ENCODE measurements at regions not wholly inside any gene's neighbourhood (a gene's known extent, or its start where the extent isn't known, plus 50 kb on each side); places are given as distances from the start of the nearest gene placed in this dataset.
"Not testable (repeated sequence)": the region's sequence is repeated elsewhere in the genome, so short reads cannot be mapped to it uniquely, and the experiment has no call there.

DNA sequence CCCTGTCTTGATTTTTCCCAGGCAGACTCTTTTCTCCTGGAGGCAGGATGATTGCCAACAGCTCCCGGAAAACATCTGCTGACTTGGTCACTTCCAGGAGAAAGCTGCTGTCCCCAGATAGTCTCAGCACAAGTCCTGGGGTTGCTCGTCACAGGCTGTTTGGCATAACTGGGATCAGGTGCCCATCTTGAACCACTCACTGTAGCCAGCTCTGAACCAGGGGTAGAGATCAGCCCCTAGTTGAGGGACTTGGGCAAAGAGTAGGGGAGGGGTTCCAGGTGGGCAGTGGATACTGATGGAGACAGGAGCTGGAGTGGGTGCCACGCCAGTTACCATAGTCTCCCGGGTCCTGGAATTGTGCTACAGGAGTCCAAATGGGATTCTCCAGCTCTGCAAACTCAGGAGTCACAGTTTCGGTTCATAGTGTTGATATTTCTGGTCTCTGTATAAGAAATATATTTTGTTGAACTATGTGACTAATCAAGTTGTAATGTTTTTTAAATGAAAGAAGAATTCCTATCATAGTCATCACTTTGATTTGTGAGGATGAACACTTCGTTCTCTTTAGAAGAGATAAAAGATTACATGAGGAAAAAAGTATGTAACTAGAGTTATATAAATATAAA is 1154.5 kb downstream of the AACS start:
- DNase-seq: no peak

DNA sequence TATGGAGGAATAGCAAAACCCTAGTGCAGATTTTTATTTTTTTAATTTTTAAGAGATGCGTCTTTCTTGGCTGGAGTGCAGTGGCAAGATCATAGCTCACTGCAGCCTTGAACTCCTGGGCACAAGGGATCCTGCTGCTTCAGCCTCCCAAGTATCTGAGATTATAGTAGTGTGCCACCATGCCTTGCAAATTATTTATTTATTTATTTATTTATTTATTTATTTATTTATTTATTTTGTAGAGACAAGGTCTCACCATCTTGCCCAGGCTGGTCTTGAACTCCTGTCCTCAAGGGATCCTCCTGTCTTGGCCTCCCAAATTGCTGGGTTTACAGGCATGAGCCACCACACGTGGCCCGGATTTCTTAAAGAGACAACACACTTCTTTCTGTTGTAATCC is 1158.8 kb downstream of the AACS start:
- no peak for DNase-seq

DNA sequence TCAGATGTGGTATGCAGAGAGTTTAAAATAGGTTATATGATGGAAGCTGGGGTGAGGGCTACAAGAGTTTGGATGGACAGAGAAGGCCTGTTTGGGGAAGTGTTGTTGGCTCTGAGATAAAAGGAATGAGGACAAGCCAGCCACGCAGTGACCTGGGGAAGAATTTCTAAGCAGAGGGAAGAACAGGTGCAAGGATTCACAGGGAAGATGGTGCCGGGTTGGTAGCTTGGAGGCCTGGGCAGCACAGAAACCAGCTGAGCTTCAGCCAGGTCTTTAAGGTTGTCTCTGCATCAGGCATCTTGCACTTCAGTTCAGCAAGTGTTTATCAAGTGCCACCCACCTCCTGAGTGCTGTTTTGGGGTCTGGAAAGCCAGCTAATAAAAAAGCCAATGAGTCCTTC is 1163.7 kb downstream of the AACS start:
- DNase-seq: no peak

DNA sequence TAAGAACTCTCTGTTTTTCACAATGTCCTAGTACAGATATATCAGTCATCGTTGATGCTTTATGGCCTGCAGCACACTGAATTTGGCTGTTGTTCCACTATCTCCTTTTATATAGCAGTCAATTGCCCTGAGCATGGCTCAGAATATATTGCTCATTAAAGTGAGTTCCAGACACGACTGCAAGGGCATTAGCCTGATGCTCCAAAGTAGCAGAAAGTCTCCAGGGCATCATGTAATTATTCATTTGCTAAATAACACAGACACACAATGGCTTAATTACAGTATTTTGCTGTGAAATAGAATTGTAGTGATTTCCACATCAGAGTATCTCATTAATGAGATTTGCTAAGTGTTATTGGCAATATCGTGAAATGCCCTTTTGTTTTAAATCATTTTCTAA is 1167.5 kb downstream of the AACS start:
- no peak for DNase-seq

DNA sequence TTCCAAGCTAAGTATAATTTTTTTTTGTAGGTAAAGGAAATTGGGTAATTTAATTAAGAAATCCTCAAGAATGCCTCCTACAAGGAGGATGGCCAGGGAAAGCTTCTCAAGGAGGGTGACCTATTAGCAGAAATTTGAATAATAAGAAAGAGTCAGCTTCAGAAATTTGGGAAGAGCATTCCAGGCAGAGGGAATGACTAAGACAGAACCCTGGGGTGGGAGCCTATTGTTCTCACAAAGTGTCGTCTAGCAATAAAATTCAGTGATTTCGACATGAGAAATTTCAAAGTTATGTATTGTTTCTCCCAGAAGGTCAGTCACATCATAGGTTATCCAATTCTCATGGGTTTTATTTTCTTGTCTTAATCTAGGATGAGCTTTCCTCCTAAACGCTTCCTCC is 1168.4 kb downstream of the AACS start:
- DNase-seq: no peak

DNA sequence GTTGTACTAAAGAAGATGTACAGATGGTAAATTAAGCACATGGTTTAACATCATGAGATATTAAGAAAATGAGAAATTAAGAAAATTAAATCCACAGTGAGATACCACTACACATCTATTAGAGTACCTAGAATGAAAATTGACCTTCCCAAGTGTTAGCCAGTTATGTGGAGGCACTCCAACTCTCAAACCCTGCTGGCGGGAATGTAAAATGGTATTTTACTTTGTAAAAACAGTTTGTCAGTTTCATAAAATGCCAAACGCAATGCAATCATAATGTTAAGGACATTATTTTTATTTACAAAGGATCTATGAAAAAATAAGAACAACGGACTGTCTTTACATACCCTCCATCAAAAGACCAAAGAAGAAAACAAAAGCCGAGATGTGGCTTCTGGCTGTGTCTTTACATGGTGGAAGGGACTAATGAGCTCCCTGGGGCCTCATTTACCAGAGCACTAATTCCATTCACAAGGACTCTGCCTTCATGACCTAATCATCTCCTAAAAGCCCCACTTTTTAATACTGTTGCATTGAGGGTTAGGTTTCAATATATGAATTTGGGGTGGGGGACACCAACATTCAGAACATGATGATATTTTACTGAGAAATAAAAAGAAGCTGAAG is 1178.7 kb downstream of the AACS start:
- DNase-seq: no peak

DNA sequence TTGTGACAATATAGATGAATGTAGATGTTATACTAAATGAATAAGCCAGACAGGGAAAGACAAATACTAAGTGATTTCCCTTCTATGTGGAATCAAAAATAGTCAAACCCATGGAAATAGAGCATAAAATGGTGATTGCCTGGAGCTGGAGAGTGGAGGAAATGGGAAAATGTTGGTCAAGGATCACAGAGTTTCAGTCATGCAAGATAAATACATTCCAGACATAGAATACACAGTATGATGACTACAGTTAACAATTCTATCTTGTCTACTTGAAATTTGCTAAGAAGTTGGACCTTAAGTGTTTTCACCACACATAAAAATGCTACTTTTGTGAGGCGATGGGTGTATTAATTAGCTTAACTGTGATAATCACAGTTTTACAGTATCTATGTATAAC is 1182.7 kb downstream of the AACS start:
- no peak for DNase-seq

DNA sequence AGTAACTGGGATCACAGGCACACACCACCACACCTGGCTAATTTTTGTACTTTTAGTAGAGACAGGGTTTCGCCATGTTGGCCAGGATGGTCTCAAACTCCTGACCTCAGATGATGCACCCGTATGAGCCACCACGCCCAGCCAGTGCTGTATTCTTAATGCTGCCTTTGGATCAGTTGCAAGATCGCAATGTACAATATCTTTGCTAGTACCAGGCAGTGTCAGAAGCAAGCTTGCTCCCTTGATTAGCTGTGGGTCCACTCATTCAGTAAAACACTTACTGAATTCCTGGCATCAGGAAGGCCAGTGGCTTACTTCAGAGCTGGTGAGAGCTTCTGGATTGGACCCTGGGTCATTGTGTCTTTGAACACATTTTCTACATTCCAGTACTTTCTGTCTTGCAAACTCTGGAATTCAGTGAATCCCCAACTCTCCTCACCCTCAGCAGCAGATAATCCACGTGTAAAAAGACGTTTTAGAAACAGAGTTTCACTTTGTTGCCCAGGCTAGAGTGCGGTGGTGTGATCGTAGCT is 1183.7 kb downstream of the AACS start:
- DNase-seq: no peak

DNA sequence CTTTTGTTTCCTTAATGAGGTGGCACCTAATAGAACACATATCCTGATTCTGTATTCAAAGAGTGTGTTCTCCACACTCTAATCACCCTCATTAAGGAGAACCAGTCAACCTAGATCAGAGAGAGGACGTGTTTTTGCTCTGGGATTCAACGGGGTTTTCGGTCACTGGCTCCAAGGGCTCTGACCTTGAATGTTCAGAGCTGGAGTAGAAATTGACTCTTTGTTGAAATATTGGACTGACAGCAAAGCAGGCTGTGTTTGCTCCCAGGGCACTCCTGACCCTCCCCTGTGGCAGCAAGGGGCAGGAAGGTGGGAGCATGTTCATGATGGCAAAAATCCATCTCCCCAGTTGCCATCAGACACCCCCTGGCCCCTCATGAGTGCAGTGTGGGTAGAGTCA is 1193.0 kb downstream of the AACS start:
- DNase-seq: no peak

DNA sequence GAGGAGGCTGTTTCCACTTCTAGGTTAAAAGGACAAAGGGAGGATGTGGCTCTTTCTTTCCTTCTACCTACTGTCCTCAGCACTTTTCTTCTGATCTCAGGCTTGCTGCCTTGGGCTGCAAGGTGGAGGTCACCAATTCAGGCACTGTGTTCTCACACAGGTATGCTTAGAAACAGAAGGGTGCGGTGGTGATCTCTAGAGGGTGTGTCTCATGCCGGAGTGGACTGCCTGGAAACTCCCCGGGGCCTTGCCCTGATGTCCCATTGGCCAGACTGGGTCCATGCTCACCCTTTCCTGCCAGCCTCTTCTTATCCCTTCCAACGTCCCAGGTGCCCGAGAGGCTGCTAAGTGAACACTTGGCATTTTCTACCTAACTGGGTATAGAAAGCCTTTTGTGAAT is 1197.6 kb downstream of the AACS start:
- no peak for DNase-seq

DNA sequence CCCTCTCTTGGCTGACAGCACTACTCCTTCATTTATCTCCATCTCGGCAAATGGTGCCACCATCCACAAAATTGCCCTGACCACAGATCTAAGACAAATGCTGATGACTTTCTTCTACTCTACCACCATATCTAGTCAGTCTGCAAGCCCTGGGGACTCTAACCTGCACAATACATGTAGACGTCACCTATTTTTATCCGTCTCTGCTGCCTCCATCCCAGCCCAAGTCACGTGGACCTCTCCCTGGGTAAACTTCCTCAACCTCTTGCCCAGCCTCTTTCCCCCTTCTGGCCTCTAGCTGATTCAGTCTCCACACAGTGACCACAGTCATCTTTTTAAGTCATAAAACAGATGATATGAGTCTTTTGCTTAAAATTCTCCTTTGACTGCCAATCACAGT is 1203.0 kb downstream of the AACS start:
- no peak for DNase-seq

DNA sequence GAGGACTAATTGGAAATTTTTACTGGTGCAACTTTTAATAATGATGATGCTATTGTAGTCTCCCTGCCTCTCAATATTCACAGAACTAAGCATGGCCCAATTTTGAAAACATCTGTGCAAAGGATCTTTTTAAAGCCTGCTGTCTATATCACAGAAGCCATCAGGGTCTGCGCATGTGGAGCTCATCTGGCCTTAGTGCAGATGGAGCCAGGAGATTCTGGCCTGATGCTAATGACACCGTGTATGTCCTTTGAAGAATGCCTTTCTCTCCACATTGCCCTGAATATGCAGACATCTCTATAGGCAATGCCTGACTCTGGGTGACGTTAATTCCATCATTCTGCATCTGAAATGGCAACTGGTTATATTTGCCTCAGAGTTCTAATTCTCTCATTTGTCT is 1205.9 kb downstream of the AACS start:
- no peak for DNase-seq

DNA sequence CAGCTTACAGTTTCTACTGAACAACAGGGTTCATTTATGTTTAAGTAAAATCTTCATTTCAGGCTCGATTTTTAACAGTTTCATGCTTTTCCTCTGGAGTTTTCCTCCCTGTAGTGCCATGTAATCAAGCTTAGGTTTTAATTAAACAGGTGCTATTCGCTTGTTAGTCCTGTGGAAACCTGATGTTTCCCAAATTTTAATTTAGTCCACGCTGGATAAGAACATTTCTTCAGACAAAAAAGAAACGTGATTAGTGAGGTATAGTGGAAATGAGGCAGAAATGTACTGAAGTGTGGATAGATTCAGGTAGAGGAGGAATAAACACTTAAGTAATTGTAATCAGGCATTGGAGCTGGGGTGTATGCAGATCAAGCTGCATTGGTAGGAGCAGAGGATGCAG is 1217.5 kb downstream of the AACS start:
- no peak for DNase-seq

DNA sequence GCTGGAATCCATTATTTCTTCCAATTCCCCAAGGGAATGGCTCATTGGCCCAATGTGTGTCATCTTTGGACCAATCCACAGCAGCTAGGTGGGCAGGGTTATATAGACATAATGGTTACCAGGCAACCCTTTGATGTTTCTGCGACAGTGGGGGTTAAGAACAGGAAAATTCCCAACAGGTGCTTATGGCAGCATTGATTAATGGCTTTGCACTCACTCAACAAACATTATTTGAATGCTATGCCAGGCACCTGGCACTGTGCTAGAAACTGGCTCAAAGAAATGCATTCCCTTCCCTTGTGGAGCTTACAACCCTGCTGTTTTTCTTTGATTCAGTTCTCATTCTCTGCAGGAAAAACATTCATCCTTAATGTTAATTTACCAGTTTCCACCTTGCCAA is 1221.0 kb downstream of the AACS start:
- DNase-seq: no peak

DNA sequence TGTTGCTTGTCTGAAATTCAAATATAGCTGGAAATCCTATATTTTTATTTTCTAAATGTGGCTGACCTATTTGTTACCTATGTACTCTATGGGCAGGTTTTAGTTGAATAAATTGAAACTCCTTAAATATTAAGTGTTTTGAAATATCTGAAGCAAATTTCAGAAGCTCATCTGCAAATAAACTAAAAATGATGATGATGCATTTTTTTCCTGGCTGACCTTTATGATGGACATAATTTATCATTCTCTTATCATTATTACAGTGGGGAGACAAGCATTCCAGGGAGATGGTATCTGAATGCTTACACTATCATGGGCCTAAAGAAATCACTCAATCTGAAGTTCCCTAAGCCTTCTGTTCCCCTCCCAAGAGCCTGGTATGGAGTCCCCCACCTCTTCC is 1225.2 kb downstream of the AACS start:
- no peak for DNase-seq

DNA sequence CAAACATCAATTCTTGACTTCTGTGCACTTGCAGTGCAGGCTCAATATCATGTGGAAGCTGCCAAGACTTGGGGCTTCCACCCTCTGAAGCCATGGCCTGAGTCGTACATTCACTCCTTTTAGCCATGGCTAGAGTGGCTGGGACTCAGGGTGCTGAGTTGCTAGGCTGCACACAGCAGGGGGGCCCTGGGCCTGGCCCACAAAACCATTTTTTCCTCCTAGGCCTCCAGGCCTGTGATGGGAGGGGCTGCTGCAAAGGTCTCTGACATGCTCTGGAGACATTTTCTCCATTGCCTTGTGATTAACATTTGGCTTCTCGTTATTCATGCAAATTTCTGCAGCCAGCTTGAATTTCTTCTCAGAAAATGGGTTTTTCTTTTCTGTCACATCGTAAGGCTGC is 1226.8 kb downstream of the AACS start:
- DNase-seq: not testable (repeated sequence)

DNA sequence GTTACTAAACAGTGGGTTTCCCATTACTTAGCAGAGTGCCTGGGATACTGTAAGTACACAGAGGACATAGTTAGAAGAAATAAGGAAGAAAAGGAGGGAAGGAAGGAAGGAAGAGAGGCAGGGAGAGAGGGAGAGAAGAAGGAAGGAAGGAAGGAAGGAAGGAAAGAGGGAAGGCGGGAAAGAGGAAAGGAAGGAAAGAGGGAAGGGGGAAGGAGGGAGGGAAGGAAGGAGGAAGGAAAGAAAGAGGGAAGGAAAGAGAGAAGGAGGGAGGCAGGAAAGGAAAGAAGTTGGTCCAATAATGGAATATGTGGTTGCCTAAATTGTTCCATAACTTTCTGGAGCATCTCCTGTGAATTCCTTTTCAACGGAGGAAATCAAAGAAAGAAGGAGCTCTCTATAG is 1230.4 kb downstream of the AACS start:
- no peak for DNase-seq

DNA sequence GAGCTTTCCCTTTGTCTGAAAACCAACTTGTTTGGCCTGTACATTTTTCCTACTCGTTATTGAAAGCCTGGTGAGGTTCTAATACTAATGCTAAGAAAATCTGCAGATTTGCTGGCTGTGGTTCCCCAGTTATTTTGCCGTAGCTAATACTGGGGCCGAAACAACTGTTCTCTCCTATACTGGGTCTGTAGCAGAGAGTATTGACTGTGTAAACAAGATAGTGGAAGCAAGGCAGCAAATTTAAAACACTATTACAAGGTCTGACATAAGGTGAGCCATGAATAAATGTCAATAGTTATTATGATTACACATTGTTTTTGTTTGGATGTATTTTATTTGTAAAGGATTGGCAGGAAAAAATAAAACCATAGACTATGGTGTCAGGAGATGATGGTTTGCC is 1244.0 kb downstream of the AACS start:
- no peak for DNase-seq

DNA sequence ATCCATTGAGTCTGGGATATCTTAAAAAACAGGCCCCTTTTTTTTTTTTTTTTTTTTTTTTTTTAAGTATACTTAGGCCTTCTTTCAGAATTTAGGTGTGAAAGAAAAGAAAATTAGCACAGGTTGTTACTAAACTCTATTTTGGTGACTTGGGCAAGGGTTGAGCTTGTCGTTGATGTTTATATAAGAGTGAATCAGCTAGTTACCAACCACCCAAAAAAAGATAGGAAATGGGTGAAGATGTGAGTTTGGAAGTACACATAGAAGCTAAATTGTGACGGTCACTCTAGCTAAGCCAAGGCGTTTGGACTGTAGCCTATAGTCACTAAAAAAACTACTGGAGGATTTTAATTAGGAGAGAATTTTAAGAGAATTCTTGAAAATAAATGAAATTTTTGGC is 1247.2 kb downstream of the AACS start:
- DNase-seq: no peak

DNA sequence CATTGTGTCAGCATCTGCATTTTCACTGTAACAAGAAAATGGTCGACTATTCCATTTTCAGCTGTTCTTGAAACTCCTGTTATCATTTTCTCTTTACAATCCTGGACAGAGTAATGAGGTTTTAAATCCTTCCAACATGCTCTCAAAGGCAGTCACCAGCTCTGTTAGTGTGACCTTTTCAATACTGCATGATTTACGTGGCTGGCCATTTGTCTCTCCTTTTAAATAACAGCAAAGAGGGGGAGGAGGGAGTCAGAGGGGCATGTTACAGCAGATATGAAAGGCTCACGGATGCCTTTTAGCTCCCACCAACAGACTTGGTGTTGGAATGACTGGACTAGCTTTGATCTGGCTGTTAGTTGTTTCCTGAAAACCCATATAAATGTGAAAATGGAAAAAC is 1251.2 kb downstream of the AACS start:
- no peak for DNase-seq

DNA sequence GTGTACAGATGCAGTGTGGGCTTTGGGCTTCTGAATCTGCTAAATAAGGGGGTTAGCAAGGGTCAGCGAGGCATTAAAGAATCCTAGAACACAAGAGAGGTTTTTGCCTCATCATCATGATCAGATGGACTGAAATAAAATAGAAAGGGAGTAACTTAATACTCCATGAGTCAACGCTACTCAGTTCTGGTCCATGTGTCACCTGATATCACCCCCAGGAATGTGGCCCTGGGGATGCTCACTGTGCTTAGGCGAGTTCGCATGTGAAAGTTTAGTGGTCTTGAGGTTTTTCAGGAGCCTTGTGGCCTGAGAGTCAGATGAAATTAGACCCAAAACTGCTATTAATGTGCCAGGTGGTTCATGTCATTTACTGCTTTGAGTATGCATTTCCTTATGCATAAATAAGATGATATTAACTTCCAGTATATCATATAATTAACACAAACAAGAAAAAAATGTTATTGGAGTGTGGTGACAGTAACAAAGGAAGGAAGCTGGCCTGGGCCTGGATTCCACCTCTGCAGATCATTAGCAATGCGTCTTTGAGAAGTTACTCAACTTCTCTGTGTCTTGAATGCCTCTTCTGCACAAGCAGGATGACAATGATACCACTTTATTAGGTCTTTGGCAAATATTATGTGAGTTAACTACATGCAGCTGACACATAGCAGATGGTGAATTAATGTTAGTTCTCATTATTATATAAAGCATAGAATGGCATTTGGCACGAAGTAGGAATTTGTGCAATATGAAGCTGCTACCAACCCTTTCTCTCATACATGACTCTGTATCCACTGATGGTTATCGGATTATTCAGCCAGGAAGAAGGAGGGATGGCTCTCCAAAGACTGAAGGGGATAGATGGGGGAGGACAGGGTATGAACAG is 1272.6 kb downstream of the AACS start:
- DNase-seq: no peak

DNA sequence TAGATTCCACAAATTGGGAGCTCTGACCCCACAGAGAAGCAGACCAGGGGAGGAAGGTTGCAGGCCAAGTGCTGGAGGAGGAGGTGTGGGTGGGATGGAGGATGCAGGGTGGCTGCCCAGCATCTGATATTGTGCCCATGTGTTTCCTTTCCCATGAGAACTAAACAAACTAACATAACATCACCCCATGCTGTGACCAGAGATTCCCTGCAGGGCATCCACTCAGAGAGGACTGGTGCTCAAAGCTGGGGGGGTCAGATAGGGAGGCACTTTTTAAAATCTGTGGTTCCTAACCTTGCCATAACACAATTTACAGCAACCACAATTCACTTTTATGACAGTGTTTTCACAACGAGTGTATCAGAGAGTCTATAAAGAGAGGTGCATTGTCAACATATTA is 1277.6 kb downstream of the AACS start:
- no peak for DNase-seq

DNA sequence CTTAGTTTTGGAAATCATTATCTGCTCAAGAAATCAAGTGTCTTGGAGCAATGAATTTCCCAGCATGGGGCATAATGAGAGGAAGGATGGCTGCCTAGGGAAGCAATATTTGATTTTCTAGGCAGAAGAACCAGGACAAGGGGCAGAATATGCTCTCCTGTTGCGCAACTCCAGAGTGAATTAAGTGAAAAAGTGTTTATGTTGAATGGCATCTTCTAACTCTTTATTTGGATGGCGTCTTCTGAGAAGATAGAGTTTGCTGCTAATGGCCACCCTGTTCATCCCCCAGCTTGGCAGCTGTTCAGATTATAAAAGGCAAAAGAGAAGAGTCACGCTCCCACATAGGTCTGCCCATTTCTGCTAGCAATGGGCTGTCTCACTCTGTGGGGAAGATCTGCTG is 1278.1 kb downstream of the AACS start:
- DNase-seq: no peak

DNA sequence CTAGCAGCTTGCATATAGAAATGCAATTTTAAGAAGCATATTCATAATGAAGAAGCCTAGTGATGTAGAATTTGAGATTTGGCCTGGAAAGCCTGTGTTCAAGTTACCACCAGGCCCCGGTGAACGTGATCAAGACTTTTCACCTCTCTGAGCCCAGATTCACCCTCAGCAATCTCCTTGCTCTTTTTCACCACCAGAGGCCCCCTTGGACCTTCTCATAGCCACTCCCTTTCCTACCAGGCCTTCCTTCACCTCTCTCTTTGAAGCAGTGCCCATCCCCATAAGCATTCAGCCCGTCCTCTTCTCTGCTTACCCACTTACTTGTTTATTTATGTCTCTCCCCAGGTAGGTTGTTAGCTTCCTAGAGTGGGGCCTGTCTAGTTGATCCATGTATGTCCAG is 1280.9 kb downstream of the AACS start:
- no peak for DNase-seq

Measured in CD4-positive, alpha-beta T cell treated with Interleukin-17A for 1 hour (primary cell).